OCI-LY7 (cell line): ENCODE measurements at regions not wholly inside any gene's neighbourhood (a gene's known extent, or its start where the extent isn't known, plus 50 kb on each side); places are given as distances from the start of the nearest gene placed in this dataset.

Experiments used
- EZH2phosphoT487 ChIP-seq: fragments of 200-600 bp; sonication (generic); IDR thresholded peaks from 2 replicates; pipeline ENCODE4 v1.6.1; 2018; ENCODE audit warnings: low read depth, borderline replicate concordance, mild to moderate bottlenecking, mixed run types, antibody characterized with exemption, low read length, moderate library complexity, mixed read lengths
- TF ChIP-seq, protein P1 (sequence below): fragments of 200-600 bp; sonication (generic); conservative IDR thresholded peaks from 2 replicates; pipeline ENCODE4 v1.5.1; 2014; ENCODE audit warnings: mild to moderate bottlenecking, antibody characterized with exemption, low read length, moderate library complexity, mixed read lengths

DNA sequence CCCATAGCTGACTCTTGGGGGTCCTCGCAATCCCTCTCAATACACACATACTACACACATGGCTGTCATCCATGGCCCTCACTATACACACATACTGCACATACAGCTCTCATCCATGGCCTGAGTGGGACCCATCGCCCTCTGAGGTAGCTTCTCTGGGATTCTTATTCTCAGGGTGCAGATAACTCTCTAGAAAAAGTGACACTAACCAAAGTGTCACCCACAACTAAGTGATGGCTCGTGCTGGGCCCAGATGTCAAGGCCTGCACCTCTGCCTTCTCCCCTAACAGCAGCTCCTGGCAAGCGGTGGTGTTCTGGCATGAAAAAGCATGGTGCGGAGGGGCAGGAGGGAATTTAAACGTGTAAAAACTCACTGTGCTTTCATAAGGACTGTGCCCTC is 62.7 kb upstream of the ZPBP start:
- TF ChIP-seq, protein P1, sequence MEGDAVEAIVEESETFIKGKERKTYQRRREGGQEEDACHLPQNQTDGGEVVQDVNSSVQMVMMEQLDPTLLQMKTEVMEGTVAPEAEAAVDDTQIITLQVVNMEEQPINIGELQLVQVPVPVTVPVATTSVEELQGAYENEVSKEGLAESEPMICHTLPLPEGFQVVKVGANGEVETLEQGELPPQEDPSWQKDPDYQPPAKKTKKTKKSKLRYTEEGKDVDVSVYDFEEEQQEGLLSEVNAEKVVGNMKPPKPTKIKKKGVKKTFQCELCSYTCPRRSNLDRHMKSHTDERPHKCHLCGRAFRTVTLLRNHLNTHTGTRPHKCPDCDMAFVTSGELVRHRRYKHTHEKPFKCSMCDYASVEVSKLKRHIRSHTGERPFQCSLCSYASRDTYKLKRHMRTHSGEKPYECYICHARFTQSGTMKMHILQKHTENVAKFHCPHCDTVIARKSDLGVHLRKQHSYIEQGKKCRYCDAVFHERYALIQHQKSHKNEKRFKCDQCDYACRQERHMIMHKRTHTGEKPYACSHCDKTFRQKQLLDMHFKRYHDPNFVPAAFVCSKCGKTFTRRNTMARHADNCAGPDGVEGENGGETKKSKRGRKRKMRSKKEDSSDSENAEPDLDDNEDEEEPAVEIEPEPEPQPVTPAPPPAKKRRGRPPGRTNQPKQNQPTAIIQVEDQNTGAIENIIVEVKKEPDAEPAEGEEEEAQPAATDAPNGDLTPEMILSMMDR = no peak
- no peak for TF ChIP-seq EZH2phosphoT487
